ENCODE measurements at regions not wholly inside any gene's neighbourhood (a gene's known extent, or its start where the extent isn't known, plus 50 kb on each side); places are given as distances from the start of the nearest gene placed in this dataset.

GRCh38 chr3:135674508-135674907 is 291.0 kb upstream of the PPP2R3A start:
- no peak for DNase-seq
- H3K27ac Mint-ChIP-seq (ENCODE audit: unreplicated experiment) = no peak overlapping the region
- no TSS peak for BruUV-seq (replicated peaks)
- no peaks in the 10 kb centered on the region for H3K36me3 ChIP-seq (ENCODE audit: control insufficient read depth, insufficient read depth, low read length)
- H3K4me1 ChIP-seq = no peaks in the 10 kb centered on the region; the same call in 1 of the 2 replicates
- CTCF ChIA-PET = no interaction called here
- no peaks in the 10 kb centered on the region for H3K4me1 Mint-ChIP-seq (ENCODE audit: low read depth, unreplicated experiment)
- H3K4me3 Mint-ChIP-seq (ENCODE audit: unreplicated experiment) = no peak overlapping the region
- intact Hi-C loops (cut with micrococcal nuclease; ENCODE audit: unreplicated experiment) = no loop called here
- no peaks in the 10 kb centered on the region for H3K27me3 ChIP-seq (replicated peaks; ENCODE audit: control insufficient read depth, insufficient read depth, low read length)
- H3K27me3 Mint-ChIP-seq (ENCODE audit: insufficient read depth, unreplicated experiment) = no peaks in the 10 kb centered on the region
- H3K36me3 Mint-ChIP-seq (ENCODE audit: insufficient read depth, unreplicated experiment) = no peaks in the 10 kb centered on the region
- H3K9me3 ChIP-seq = no peaks in the 10 kb centered on the region
- no peak overlapping the region for H3K4me3 ChIP-seq (ENCODE audit: low read depth, low read length)
- POLR2A ChIA-PET = no interaction called here
- no peak for TF ChIP-seq CTCF (IDR thresholded peaks at IDR 0.05; ENCODE audit: insufficient read depth in 1 of 2, low read depth in 1 of 2, low read length in 1 of 2, severe bottlenecking in 1 of 2, unreplicated experiment in 1 of 2)
- no peaks in the 10 kb centered on the region for H3K9me3 Mint-ChIP-seq (ENCODE audit: unreplicated experiment)

- Histone ChIP-seq H3K4me1 (no peaks in the 10 kb centered on the region; the same call in 1 of the 2 replicates), H3K9me3 (no peaks in the 10 kb centered on the region; the same call in 1 of the 2 replicates), H3K36me3 (ENCODE audit: control insufficient read depth, insufficient read depth, low read length) (no peaks in the 10 kb centered on the region), H3K27me3 (replicated peaks; ENCODE audit: control insufficient read depth, insufficient read depth, low read length) (no peaks in the 10 kb centered on the region), H3K4me3 (ENCODE audit: low read depth, low read length) (no peak overlapping the region)
- ChIA-PET POLR2A (no interaction called here), CTCF (no interaction called here)
- Mint-ChIP-seq H3K4me1 (ENCODE audit: low read depth, unreplicated experiment) (no peaks in the 10 kb centered on the region), H3K4me3 (ENCODE audit: unreplicated experiment) (no peak overlapping the region), H3K27me3 (ENCODE audit: insufficient read depth, unreplicated experiment) (no peaks in the 10 kb centered on the region), H3K36me3 (ENCODE audit: insufficient read depth, unreplicated experiment) (no peaks in the 10 kb centered on the region), H3K9me3 (ENCODE audit: unreplicated experiment) (no peaks in the 10 kb centered on the region), H3K27ac (ENCODE audit: unreplicated experiment) (no peak overlapping the region)
- TF ChIP-seq CTCF (IDR thresholded peaks at IDR 0.05; ENCODE audit: insufficient read depth in 1 of 2, low read depth in 1 of 2, low read length in 1 of 2, severe bottlenecking in 1 of 2, unreplicated experiment in 1 of 2) = no peak
- BruUV-seq (replicated peaks) = no TSS peak
- intact Hi-C loops (cut with micrococcal nuclease; ENCODE audit: unreplicated experiment) = no loop called here
- no peak for DNase-seq
These were observed 287.1 kb upstream of the PPP2R3A start for GRCh38 chr3:135678386-135678785.

GRCh38 chr3:135688003-135688402 is 277.5 kb upstream of the PPP2R3A start:
- Mint-ChIP-seq H3K36me3 (ENCODE audit: insufficient read depth, unreplicated experiment) (no peaks in the 10 kb centered on the region), H3K27me3 (ENCODE audit: insufficient read depth, unreplicated experiment) (peaks cover 7% of the 10 kb centered on the region), H3K4me3 (ENCODE audit: unreplicated experiment) (no peak overlapping the region), H3K4me1 (ENCODE audit: low read depth, unreplicated experiment) (no peaks in the 10 kb centered on the region), H3K9me3 (ENCODE audit: unreplicated experiment) (no peaks in the 10 kb centered on the region), H3K27ac (ENCODE audit: unreplicated experiment) (no peak overlapping the region)
- no TSS peak for BruUV-seq (replicated peaks)
- no peaks in the 10 kb centered on the region for H3K36me3 ChIP-seq (ENCODE audit: control insufficient read depth, insufficient read depth, low read length)
- H3K4me3 ChIP-seq (ENCODE audit: low read depth, low read length) = no peak overlapping the region
- no peak for DNase-seq
- ChIA-PET POLR2A (no interaction called here), CTCF (no interaction called here)
- no peaks in the 10 kb centered on the region for H3K27me3 ChIP-seq (replicated peaks; ENCODE audit: control insufficient read depth, insufficient read depth, low read length)
- intact Hi-C loops (cut with micrococcal nuclease; ENCODE audit: unreplicated experiment) = no loop called here
- TF ChIP-seq CTCF (IDR thresholded peaks at IDR 0.05; ENCODE audit: insufficient read depth in 1 of 2, low read depth in 1 of 2, low read length in 1 of 2, severe bottlenecking in 1 of 2, unreplicated experiment in 1 of 2) = no peak
- H3K9me3 ChIP-seq = no peaks in the 10 kb centered on the region
- no peaks in the 10 kb centered on the region for H3K4me1 ChIP-seq

All from Caco-2 (cell line).